ENCODE measurements at regions not wholly inside any gene's neighbourhood (a gene's known extent, or its start where the extent isn't known, plus 50 kb on each side); places are given as distances from the start of the nearest gene placed in this dataset.

DNA sequence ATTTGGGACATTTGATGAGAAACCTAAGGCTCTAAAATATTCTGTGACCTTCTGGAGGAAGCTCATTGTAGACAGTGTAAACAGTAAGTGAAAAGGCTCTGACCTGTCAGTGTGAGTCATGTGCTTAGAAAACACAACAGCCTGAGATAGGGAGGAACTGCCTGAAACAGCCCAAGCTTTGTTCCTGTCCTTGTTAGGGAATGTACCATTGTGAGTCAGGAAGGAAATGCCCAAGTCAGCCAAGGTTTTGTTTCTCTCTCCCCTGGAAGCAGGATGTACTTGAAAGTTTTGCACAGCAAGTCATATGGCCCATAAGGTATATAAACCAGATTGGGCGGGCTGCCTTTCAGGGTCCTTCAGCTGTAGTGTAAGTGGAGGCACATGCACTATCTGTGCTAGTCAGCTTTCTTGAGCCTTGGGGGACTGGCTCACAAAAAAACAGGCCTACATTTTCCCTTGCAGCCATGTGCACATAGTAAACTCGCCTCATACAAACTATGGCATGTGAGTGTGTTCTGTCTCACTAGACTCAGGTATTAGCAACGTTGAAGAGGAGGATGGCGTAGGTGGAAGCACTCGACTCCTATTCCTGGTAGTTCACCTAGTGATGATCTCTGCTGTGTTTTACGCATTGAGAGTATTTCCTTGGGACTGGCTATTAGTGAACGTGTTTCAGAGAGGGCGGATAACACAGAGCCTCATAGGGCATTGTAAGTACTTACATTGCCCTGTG lies 141.2 kb upstream of the KLHL1 start:
- no peak for DNase-seq
- Histone ChIP-seq H3K4me2 (ENCODE audit: insufficient read depth, low read length) (no peak overlapping the region), H4K20me1 (ENCODE audit: insufficient read depth, low read length) (no peaks in the 10 kb centered on the region)

DNA sequence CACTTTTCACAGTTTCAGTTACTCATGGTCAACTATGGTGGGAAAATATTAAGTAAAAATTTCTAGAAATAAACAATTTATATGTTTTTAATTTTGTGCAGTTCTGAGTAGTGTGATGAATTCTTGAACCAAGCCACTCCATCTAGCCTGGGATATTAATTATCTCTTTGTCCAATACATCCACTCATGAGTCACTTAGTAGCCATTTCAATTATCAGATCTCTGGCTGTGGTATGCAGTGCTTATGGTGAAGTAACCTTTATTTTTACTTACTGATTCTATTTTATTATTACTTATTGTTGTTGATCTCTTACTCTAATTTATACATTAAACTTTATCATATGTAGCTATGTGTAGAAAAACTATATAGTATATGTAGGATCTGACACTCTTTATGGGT lies 128.9 kb upstream of the KLHL1 start:
- H3K27me3 ChIP-seq (ENCODE audit: insufficient read depth, low read length, poor library complexity) = no peaks in the 10 kb centered on the region
- TF ChIP-seq EZH2 (IDR thresholded peaks at IDR 0.05; ENCODE audit: borderline replicate concordance, low read depth, low read length, severe bottlenecking) = no peak
- TF ChIP-seq, protein P1, sequence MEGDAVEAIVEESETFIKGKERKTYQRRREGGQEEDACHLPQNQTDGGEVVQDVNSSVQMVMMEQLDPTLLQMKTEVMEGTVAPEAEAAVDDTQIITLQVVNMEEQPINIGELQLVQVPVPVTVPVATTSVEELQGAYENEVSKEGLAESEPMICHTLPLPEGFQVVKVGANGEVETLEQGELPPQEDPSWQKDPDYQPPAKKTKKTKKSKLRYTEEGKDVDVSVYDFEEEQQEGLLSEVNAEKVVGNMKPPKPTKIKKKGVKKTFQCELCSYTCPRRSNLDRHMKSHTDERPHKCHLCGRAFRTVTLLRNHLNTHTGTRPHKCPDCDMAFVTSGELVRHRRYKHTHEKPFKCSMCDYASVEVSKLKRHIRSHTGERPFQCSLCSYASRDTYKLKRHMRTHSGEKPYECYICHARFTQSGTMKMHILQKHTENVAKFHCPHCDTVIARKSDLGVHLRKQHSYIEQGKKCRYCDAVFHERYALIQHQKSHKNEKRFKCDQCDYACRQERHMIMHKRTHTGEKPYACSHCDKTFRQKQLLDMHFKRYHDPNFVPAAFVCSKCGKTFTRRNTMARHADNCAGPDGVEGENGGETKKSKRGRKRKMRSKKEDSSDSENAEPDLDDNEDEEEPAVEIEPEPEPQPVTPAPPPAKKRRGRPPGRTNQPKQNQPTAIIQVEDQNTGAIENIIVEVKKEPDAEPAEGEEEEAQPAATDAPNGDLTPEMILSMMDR (IDR thresholded peaks at IDR 0.05; ENCODE audit: borderline replicate concordance, extremely low read depth, low read length, poor library complexity, severe bottlenecking) = no peak
- DNase-seq (no peak), ATAC-seq (ENCODE audit: insufficient read depth, low read depth) (no peak)
- no peak overlapping the region for H3K9ac ChIP-seq (ENCODE audit: low read depth, low read length)
- H3K4me3 ChIP-seq (ENCODE audit: low read depth in 1 of 2, low read length in 2 of 2) = no peak overlapping the region
- no peaks in the 10 kb centered on the region for H4K20me1 ChIP-seq (ENCODE audit: insufficient read depth, low read length)
- no peaks in the 10 kb centered on the region for H3K9me3 ChIP-seq (ENCODE audit: insufficient read depth, low read length, severe bottlenecking)
- no peaks in the 10 kb centered on the region for H3K4me1 ChIP-seq (ENCODE audit: insufficient read depth, low read length)
- H2AFZ ChIP-seq (ENCODE audit: low read depth, low read length) = no peak overlapping the region
- no peaks in the 10 kb centered on the region for H3K79me2 ChIP-seq (ENCODE audit: insufficient read depth, low read length)
- H3K4me2 ChIP-seq (ENCODE audit: insufficient read depth, low read length) = no peak overlapping the region
- no peaks in the 10 kb centered on the region for H3K36me3 ChIP-seq (ENCODE audit: insufficient read depth, low read length)
- no peak overlapping the region for H3K27ac ChIP-seq (ENCODE audit: low read length)

More for the DNA sequence above, 141.2 kb upstream of the KLHL1 start:
- Histone ChIP-seq H3K27me3 (ENCODE audit: insufficient read depth, low read length, poor library complexity) (no peaks in the 10 kb centered on the region), H3K79me2 (ENCODE audit: insufficient read depth, low read length) (no peaks in the 10 kb centered on the region), H3K27ac (ENCODE audit: low read length) (no peak overlapping the region), H2AFZ (ENCODE audit: low read depth, low read length) (no peak overlapping the region), H3K4me3 (ENCODE audit: low read depth in 1 of 2, low read length in 2 of 2) (no peak overlapping the region), H3K4me1 (ENCODE audit: insufficient read depth, low read length) (no peaks in the 10 kb centered on the region), H3K9me3 (ENCODE audit: insufficient read depth, low read length, severe bottlenecking) (no peaks in the 10 kb centered on the region), H3K36me3 (ENCODE audit: insufficient read depth, low read length) (no peaks in the 10 kb centered on the region), H3K9ac (ENCODE audit: low read depth, low read length) (no peak overlapping the region)
- TF ChIP-seq, protein P1 (IDR thresholded peaks at IDR 0.05; ENCODE audit: borderline replicate concordance, extremely low read depth, low read length, poor library complexity, severe bottlenecking) = no peak
- TF ChIP-seq EZH2 (IDR thresholded peaks at IDR 0.05; ENCODE audit: borderline replicate concordance, low read depth, low read length, severe bottlenecking) = no peak
- no peak for ATAC-seq (ENCODE audit: insufficient read depth, low read depth)

DNA sequence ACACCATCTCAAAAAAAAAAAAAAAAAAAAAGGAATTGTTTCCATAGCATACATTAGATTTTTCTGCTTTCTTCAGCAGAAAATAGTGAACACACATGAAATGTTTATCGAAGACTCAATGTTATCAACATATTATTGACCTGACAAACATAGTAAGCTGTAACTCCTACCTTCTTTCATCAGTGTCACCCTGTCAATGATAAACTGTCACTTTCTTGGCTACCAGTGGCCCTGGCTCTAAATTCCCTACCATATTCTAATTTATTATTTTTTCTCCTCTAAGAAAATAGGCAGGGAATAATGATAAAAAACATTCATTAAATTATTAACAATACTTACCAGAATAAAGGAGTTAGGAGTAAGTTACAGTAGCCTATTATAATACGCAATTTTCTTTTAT lies 127.3 kb upstream of the KLHL1 start:
- no peak for DNase-seq
- TF ChIP-seq, protein P1 (IDR thresholded peaks at IDR 0.05; ENCODE audit: borderline replicate concordance, extremely low read depth, low read length, poor library complexity, severe bottlenecking) = no peak
- TF ChIP-seq EZH2 (IDR thresholded peaks at IDR 0.05; ENCODE audit: borderline replicate concordance, low read depth, low read length, severe bottlenecking) = no peak
- no peaks in the 10 kb centered on the region for H3K9me3 ChIP-seq (ENCODE audit: insufficient read depth, low read length, severe bottlenecking)

More for the DNA sequence above, 127.3 kb upstream of the KLHL1 start:
- no peak overlapping the region for H3K4me2 ChIP-seq (ENCODE audit: insufficient read depth, low read length)
- no peaks in the 10 kb centered on the region for H4K20me1 ChIP-seq (ENCODE audit: insufficient read depth, low read length)
- no peak overlapping the region for H3K27ac ChIP-seq (ENCODE audit: low read length)
- no peak overlapping the region for H3K9ac ChIP-seq (ENCODE audit: low read depth, low read length)
- no peaks in the 10 kb centered on the region for H3K4me1 ChIP-seq (ENCODE audit: insufficient read depth, low read length)
- no peak overlapping the region for H3K4me3 ChIP-seq (ENCODE audit: low read depth in 1 of 2, low read length in 2 of 2)
- H2AFZ ChIP-seq (ENCODE audit: low read depth, low read length) = no peak overlapping the region
- no peaks in the 10 kb centered on the region for H3K36me3 ChIP-seq (ENCODE audit: insufficient read depth, low read length)
- no peak for ATAC-seq (ENCODE audit: insufficient read depth, low read depth)
- H3K27me3 ChIP-seq (ENCODE audit: insufficient read depth, low read length, poor library complexity) = no peaks in the 10 kb centered on the region
- no peaks in the 10 kb centered on the region for H3K79me2 ChIP-seq (ENCODE audit: insufficient read depth, low read length)

All from DND-41 (cell line).